Neuronal stem cell (in vitro differentiated cells): ENCODE measurements at regions not wholly inside any gene's neighbourhood (a gene's known extent, or its start where the extent isn't known, plus 50 kb on each side); places are given as distances from the start of the nearest gene placed in this dataset.

Source experiments
- DNase-seq: peaks from one replicate; pipeline ENCODE4 v3.0.0-alpha.2; 2013; ENCODE audit warnings: low spot score
- H2AFZ ChIP-seq: one replicate; pipeline ENCODE4 v1.6.1; 2013; ENCODE audit warnings: mild to moderate bottlenecking, low read length, inconsistent platforms
- H2AK5ac ChIP-seq: 2 replicates; pipeline ENCODE4 v1.6.1; 2013; ENCODE audit warnings: low read depth, mild to moderate bottlenecking, inconsistent platforms, low read length, moderate library complexity, mixed read lengths
- H2BK120ac ChIP-seq: 2 replicates; pipeline ENCODE4 v1.6.1; 2013; ENCODE audit warnings: low read depth, mild to moderate bottlenecking, inconsistent platforms, low read length, moderate library complexity, mixed read lengths
- H2BK12ac ChIP-seq: one replicate; pipeline ENCODE4 v1.6.1; 2013; ENCODE audit warnings: low read length, inconsistent platforms
- H2BK15ac ChIP-seq: 2 replicates; pipeline ENCODE4 v1.6.1; 2013; ENCODE audit warnings: mild to moderate bottlenecking, low read length, inconsistent platforms, mixed read lengths
- H2BK5ac ChIP-seq: one replicate; pipeline ENCODE4 v1.6.1; 2013; ENCODE audit warnings: inconsistent platforms, mild to moderate bottlenecking, low read length, moderate library complexity
- H3K14ac ChIP-seq: one replicate; pipeline ENCODE4 v1.6.1; 2013; ENCODE audit warnings: low read length, inconsistent platforms
- H3K18ac ChIP-seq: 2 replicates; pipeline ENCODE4 v1.6.1; 2013; ENCODE audit warnings: low read length, inconsistent platforms
- H3K23ac ChIP-seq: 2 replicates; pipeline ENCODE4 v1.6.1; 2013; ENCODE audit warnings: low read depth, mild to moderate bottlenecking, mixed read lengths, low read length, inconsistent platforms; ENCODE audit not compliant: poor library complexity
- H3K27ac ChIP-seq: replicated peaks from 3 replicates; pipeline ENCODE4 v1.5.1; 2013; ENCODE audit warnings: low read length, inconsistent platforms
- H3K27me3 ChIP-seq, 3 experiments: 2 replicates each; pipeline ENCODE4 v1.6.1; 2013; ENCODE audit warnings: low read length in 3 of 3, mild to moderate bottlenecking in 2 of 3, inconsistent platforms in 1 of 3, low read depth in 1 of 3, mixed read lengths in 1 of 3, moderate library complexity in 1 of 3; ENCODE audit not compliant: control insufficient read depth in 3 of 3, insufficient read depth in 3 of 3
- H3K36me3 ChIP-seq, 2 donors: replicated peaks in 1 of 2; 2 replicates each; pipeline ENCODE4 v1.6.1; 2013; ENCODE audit warnings: low read length in 2 of 2; ENCODE audit not compliant: control insufficient read depth in 2 of 2, insufficient read depth in 2 of 2
- H3K4ac ChIP-seq: 2 replicates; pipeline ENCODE4 v1.6.1; 2013; ENCODE audit warnings: inconsistent platforms, mild to moderate bottlenecking, low read length, moderate library complexity
- H3K4me1 ChIP-seq, 2 donors: 1 replicate in 1 of 2; 2 replicates in 1 of 2; pipeline ENCODE4 v1.6.1; 2013; ENCODE audit warnings: low read length in 2 of 2, low read depth in 1 of 2; ENCODE audit not compliant: control insufficient read depth in 2 of 2, insufficient read depth in 1 of 2
- H3K4me2 ChIP-seq: one replicate; pipeline ENCODE4 v1.6.1; 2013; ENCODE audit warnings: mild to moderate bottlenecking, low read length, inconsistent platforms; ENCODE audit not compliant: insufficient read depth, poor library complexity, severe bottlenecking
- H3K4me3 ChIP-seq, 2 donors: 2 replicates each; pipeline ENCODE4 v1.5.1; 2013; ENCODE audit warnings: low read length in 2 of 2, mild to moderate bottlenecking in 2 of 2, inconsistent platforms in 1 of 2, moderate library complexity in 1 of 2
- H3K79me1 ChIP-seq: one replicate; pipeline ENCODE4 v1.6.1; 2013; ENCODE audit warnings: low read depth, mild to moderate bottlenecking, inconsistent platforms, low read length, moderate library complexity
- H3K9ac ChIP-seq: one replicate; pipeline ENCODE4 v1.6.1; 2013; ENCODE audit warnings: mild to moderate bottlenecking, low read depth, low read length, inconsistent platforms; ENCODE audit not compliant: poor library complexity
- H3K9me3 ChIP-seq, 2 donors: replicated peaks in 1 of 2; 2 replicates each; pipeline versions ENCODE3 to v1.6.1; 2013; ENCODE audit warnings: low read length in 2 of 2, mild to moderate bottlenecking in 2 of 2, inconsistent platforms in 1 of 2, low read depth in 1 of 2, mixed read lengths in 1 of 2, moderate library complexity in 1 of 2; ENCODE audit not compliant: control insufficient read depth in 2 of 2, insufficient read depth in 1 of 2
- H4K8ac ChIP-seq: one replicate; pipeline ENCODE4 v1.6.1; 2013; ENCODE audit warnings: low read depth, mild to moderate bottlenecking, inconsistent platforms, low read length, moderate library complexity
- H4K91ac ChIP-seq: one replicate; pipeline ENCODE4 v1.6.1; 2013; ENCODE audit warnings: low read length, low read depth, mild to moderate bottlenecking, inconsistent platforms; ENCODE audit not compliant: poor library complexity
- WGBS, 2 donors: extraction: QIAGEN DNeasy Blood & Tissue Kit; methylation state at CpG; one replicate each; pipeline ENCODE4 v1.1.7; 2013; ENCODE audit warnings: missing lambda C conversion rate in 2 of 2, mixed read lengths in 1 of 2; ENCODE audit not compliant: insufficient read length in 2 of 2, insufficient replicate concordance in 1 of 2; ENCODE audit errors: extremely low coverage in 2 of 2; 5-methylcytosine and 5-hydroxymethylcytosine counted together

GRCh38 chr6:147627411-147627810 is 118.9 kb downstream of the SAMD5 start:
- no peak overlapping the region for H2BK5ac ChIP-seq
- no peak overlapping the region for H3K4ac ChIP-seq
- H3K9me3 ChIP-seq: no peaks in the 10 kb centered on the region
- H2BK12ac ChIP-seq: no peak overlapping the region
- no peak overlapping the region for H3K9ac ChIP-seq
- H3K4me3 ChIP-seq: no peak overlapping the region
- H3K79me1 ChIP-seq: no peaks in the 10 kb centered on the region
- H3K4me1 ChIP-seq: peaks cover 0 to 2% of the 10 kb centered on the region in 2 donors
- H3K27ac ChIP-seq: no peak overlapping the region
- no peak overlapping the region for H2AFZ ChIP-seq
- H3K23ac ChIP-seq: no peak overlapping the region
- H3K14ac ChIP-seq: no peak overlapping the region
- no CpG with 5 or more reads among the region's 4 CpGs for WGBS, 2 donors
- no peak overlapping the region for H4K8ac ChIP-seq
- no peak overlapping the region for H2BK120ac ChIP-seq
- no peak overlapping the region for H2BK15ac ChIP-seq
- no peak overlapping the region for H3K18ac ChIP-seq
- no peak for DNase-seq
- H3K27me3 ChIP-seq: no peaks in the 10 kb centered on the region
- H2AK5ac ChIP-seq: no peak overlapping the region
- no peaks in the 10 kb centered on the region for H3K36me3 ChIP-seq
- H4K91ac ChIP-seq: no peak overlapping the region
- no peak overlapping the region for H3K4me2 ChIP-seq

GRCh38 chr6:147633191-147633590 is 124.7 kb downstream of the SAMD5 start:
- Histone ChIP-seq H4K8ac (no peak overlapping the region), H2BK12ac (no peak overlapping the region)

GRCh38 chr6:147637620-147638195 is 129.2 kb downstream of the SAMD5 start:
- Histone ChIP-seq H3K4me3 (no peak overlapping the region), H3K79me1 (no peaks in the 10 kb centered on the region), H3K4me1 (peaks cover 0 to 3% of the 10 kb centered on the region in 2 donors), H3K18ac (no peak overlapping the region), H3K23ac (no peak overlapping the region), H4K8ac (no peak overlapping the region), H3K9ac (no peak overlapping the region), H2BK5ac (no peak overlapping the region), H3K36me3 (no peaks in the 10 kb centered on the region), H2AFZ (no peak overlapping the region), H2AK5ac (no peak overlapping the region), H3K14ac (no peak overlapping the region), H2BK120ac (no peak overlapping the region), H2BK12ac (no peak overlapping the region), H3K9me3 (peaks cover 0 to 2% of the 10 kb centered on the region in 2 donors), H2BK15ac (no peak overlapping the region), H3K27me3 (no peaks in the 10 kb centered on the region), H3K4ac (no peak overlapping the region), H3K4me2 (no peak overlapping the region), H4K91ac (no peak overlapping the region), H3K27ac (no peak overlapping the region)
- no CpG with 5 or more reads among the region's 6 CpGs for WGBS, 2 donors
- no peak for DNase-seq

More at GRCh38 chr6:147633191-147633590, 124.7 kb downstream of the SAMD5 start:
- no peak overlapping the region for H2AFZ ChIP-seq
- H2BK5ac ChIP-seq: no peak overlapping the region
- no peak overlapping the region for H2BK120ac ChIP-seq
- no peak overlapping the region for H3K4ac ChIP-seq
- H3K27ac ChIP-seq: no peak overlapping the region
- no peak overlapping the region for H3K4me2 ChIP-seq
- H3K27me3 ChIP-seq: no peaks in the 10 kb centered on the region
- H3K4me3 ChIP-seq: no peak overlapping the region
- no peaks in the 10 kb centered on the region for H3K36me3 ChIP-seq
- H2BK15ac ChIP-seq: no peak overlapping the region
- H3K79me1 ChIP-seq: no peaks in the 10 kb centered on the region
- no peak overlapping the region for H3K23ac ChIP-seq
- no peaks in the 10 kb centered on the region for H3K4me1 ChIP-seq
- no peak overlapping the region for H2AK5ac ChIP-seq
- no peak overlapping the region for H4K91ac ChIP-seq
- H3K18ac ChIP-seq: no peak overlapping the region
- no peak overlapping the region for H3K14ac ChIP-seq
- DNase-seq: no peak
- H3K9ac ChIP-seq: no peak overlapping the region
- peaks cover 0 to 2% of the 10 kb centered on the region in 2 donors for H3K9me3 ChIP-seq
- no CpG with 5 or more reads among the region's 9 CpGs for WGBS, 2 donors

GRCh38 chr6:147639279-147639678 is 130.8 kb downstream of the SAMD5 start:
- H3K4me2 ChIP-seq: no peak overlapping the region
- no peak overlapping the region for H3K4ac ChIP-seq
- H2AK5ac ChIP-seq: no peak overlapping the region
- no peak overlapping the region for H2BK5ac ChIP-seq
- H4K8ac ChIP-seq: no peak overlapping the region
- no peak for DNase-seq
- no peaks in the 10 kb centered on the region for H3K27me3 ChIP-seq
- H2BK120ac ChIP-seq: no peak overlapping the region
- no peaks in the 10 kb centered on the region for H3K9me3 ChIP-seq
- no peak overlapping the region for H3K9ac ChIP-seq
- H3K79me1 ChIP-seq: no peaks in the 10 kb centered on the region
- H2BK15ac ChIP-seq: no peak overlapping the region
- no peaks in the 10 kb centered on the region for H3K36me3 ChIP-seq
- no peak overlapping the region for H3K14ac ChIP-seq
- H3K27ac ChIP-seq: no peak overlapping the region
- no peak overlapping the region for H3K23ac ChIP-seq
- no peak overlapping the region for H3K18ac ChIP-seq
- H2AFZ ChIP-seq: no peak overlapping the region
- H4K91ac ChIP-seq: no peak overlapping the region
- no peak overlapping the region for H3K4me3 ChIP-seq
- no peak overlapping the region for H2BK12ac ChIP-seq
- no CpG with 5 or more reads among the region's 3 CpGs for WGBS, 2 donors
- H3K4me1 ChIP-seq: peaks cover 0 to 3% of the 10 kb centered on the region in 2 donors
